HepG2 (cell line): ENCODE measurements at regions not wholly inside any gene's neighbourhood (a gene's known extent, or its start where the extent isn't known, plus 50 kb on each side); places are given as distances from the start of the nearest gene placed in this dataset.

Source experiments
- ATAC-seq: fragments of 200-7000 bp; cut with Tn5 transposase; 3 replicates; pipeline ENCODE4 v1.9.1; 2020; ENCODE audit warnings: mild to moderate bottlenecking, moderate library complexity
- BruUV-seq: library from RNA; stranded (reverse); fragments of 400-500 nt; replicated peaks from 2 replicates; lab custom pipeline; 2021; lab: Mats Ljungman, UMichigan
- CTCF ChIA-PET: fragments of 300-600 bp; formaldehyde crosslinking; extraction: SDS; loops from one replicate; lab custom pipeline; 2021; ENCODE audit warnings: low total read pairs, inconsistent platforms, low intra/inter-chr PET ratio; lab: Yijun Ruan, JAX
- POLR2A ChIA-PET: fragments of 350-600 bp; sonication (Branson Sonifier 250); formaldehyde crosslinking; loops from one replicate; lab custom pipeline; 2020; ENCODE audit warnings: antibody characterized with exemption, inconsistent platforms; lab: Yijun Ruan, JAX
- DNase-seq: peaks from one replicate; pipeline ENCODE4 v3.0.0-alpha.2; 2015; ENCODE audit warnings: low spot score
- FAIRE-seq: peaks from 3 replicates; lab custom pipeline; 2011; peaks lifted over from hg19 to GRCh38; lab: Jason Lieb, UNC
- H2AFZ ChIP-seq: one replicate; pipeline ENCODE4 v1.6.1; 2011; ENCODE audit warnings: low read length, inconsistent platforms
- H3K27ac ChIP-seq: fragments of 300-600 bp; 3 replicates; pipeline ENCODE4 v1.8.0; 2011; ENCODE audit warnings: mixed run types, mild to moderate bottlenecking, mixed read lengths, low read length, inconsistent platforms; ENCODE audit not compliant: insufficient read depth; ENCODE audit errors: extremely low read length
- H3K27me3 ChIP-seq, 2 experiments: fragments of 200-600 bp in 1 of 2; 2 replicates in 1 of 2; 3 replicates in 1 of 2; pipeline versions ENCODE4 v1.6.0 to v1.8.0; 2011; ENCODE audit warnings: low read length in 2 of 2, mild to moderate bottlenecking in 2 of 2, moderate library complexity in 2 of 2, inconsistent platforms in 1 of 2; ENCODE audit not compliant: insufficient read depth in 2 of 2, control insufficient read depth in 1 of 2
- H3K36me3 ChIP-seq, 2 experiments: fragments of 200-600 bp in 1 of 2; replicated peaks in 1 of 2; 2 replicates in 1 of 2; 3 replicates in 1 of 2; pipeline versions ENCODE4 v1.5.1 to v1.8.0; 2011; ENCODE audit warnings: low read length in 2 of 2, inconsistent platforms in 1 of 2; ENCODE audit not compliant: insufficient read depth in 2 of 2, control insufficient read depth in 1 of 2
- H3K4me1 ChIP-seq: 2 replicates; pipeline ENCODE4 v1.5.1; 2012; ENCODE audit warnings: low read length, inconsistent platforms; ENCODE audit not compliant: insufficient read depth
- H3K4me2 ChIP-seq: 2 replicates; pipeline ENCODE4 v1.6.0; 2011; ENCODE audit warnings: low read depth, low read length, inconsistent platforms
- H3K4me3 ChIP-seq, 3 experiments: fragments of 200-600 bp in 1 of 3; sonication (generic), shearing (Covaris generic) in 1 of 3; replicated peaks in 1 of 3; 2 replicates each; pipeline ENCODE4 v1.5.1; 2011 to 2016; ENCODE audit warnings: low read length in 3 of 3, inconsistent platforms in 2 of 3, low read depth in 2 of 3, mild to moderate bottlenecking in 2 of 3, control low read depth in 1 of 3, mixed read lengths in 1 of 3; ENCODE audit not compliant: insufficient read depth in 1 of 3
- H3K79me2 ChIP-seq: one replicate; pipeline ENCODE4 v1.6.1; 2011; ENCODE audit warnings: low read length, inconsistent platforms; ENCODE audit not compliant: insufficient read depth
- H3K9ac ChIP-seq: 2 replicates; pipeline ENCODE4 v1.6.0; 2011; ENCODE audit warnings: mild to moderate bottlenecking, low read depth, low read length, inconsistent platforms; ENCODE audit not compliant: insufficient read depth
- H3K9me3 ChIP-seq: 2 replicates; pipeline ENCODE4 v1.5.1; 2012; ENCODE audit warnings: mild to moderate bottlenecking, low read length
- H4K20me1 ChIP-seq: 2 replicates; pipeline ENCODE4 v1.6.0; 2011; ENCODE audit warnings: inconsistent platforms, mild to moderate bottlenecking, low read length, moderate library complexity; ENCODE audit not compliant: insufficient read depth
- ATF7 ChIP-seq, 2 experiments: fragments of 450-650 bp in 1 of 2; sonication (generic) in 1 of 2; formaldehyde crosslinking in 1 of 2; IDR thresholded peaks; 2 replicates each; pipeline versions ENCODE4 v1.4.0 to v1.6.1; 2016 to 2020; ENCODE audit warnings: antibody characterized with exemption in 1 of 2, mild to moderate bottlenecking in 1 of 2, missing genetic modification reagents in 1 of 2
- CEBPB ChIP-seq: IDR thresholded peaks from 2 replicates; pipeline ENCODE4 v1.6.1; 2011; ENCODE audit warnings: low read depth, low read length, improper control_type of control experiment, borderline replicate concordance
- CREB1 ChIP-seq, 2 experiments: fragments of 450-650 bp in 1 of 2; IDR thresholded peaks; 2 replicates each; pipeline ENCODE4 v1.6.1; 2016 to 2017; ENCODE audit warnings: control low read depth in 1 of 2, mild to moderate bottlenecking in 1 of 2, missing compliant biosample characterization in 1 of 2, missing genetic modification characterization in 1 of 2
- CSRNP2 ChIP-seq: sonication (generic); formaldehyde crosslinking; conservative IDR thresholded peaks from 2 replicates; pipeline ENCODE4 v1.8.0; 2022; ENCODE audit warnings: low read depth, missing genetic modification reagents
- KDM2A ChIP-seq: sonication (generic); formaldehyde crosslinking; IDR thresholded peaks from 2 replicates; pipeline ENCODE4 v1.4.0; 2020; ENCODE audit warnings: low read depth, missing genetic modification reagents, borderline replicate concordance
- MIXL1 ChIP-seq: IDR thresholded peaks from 2 replicates; pipeline ENCODE4 v1.6.1; 2016
- NR2F1 ChIP-seq, 2 experiments: fragments of 450-650 bp in 1 of 2; formaldehyde crosslinking in 1 of 2; IDR thresholded peaks; 2 replicates each; pipeline versions ENCODE4 v1.5.0 to v1.6.1; 2016 to 2020; ENCODE audit warnings: mild to moderate bottlenecking in 1 of 2, missing compliant biosample characterization in 1 of 2, missing genetic modification reagents in 1 of 2, moderate library complexity in 1 of 2
- USF2 ChIP-seq, 2 experiments: sonication (generic) in 1 of 2; formaldehyde crosslinking in 1 of 2; IDR thresholded peaks; 2 replicates each; pipeline versions ENCODE4 v1.5.1 to v1.6.1; 2011 to 2020; ENCODE audit warnings: borderline replicate concordance in 1 of 2, low read depth in 1 of 2, low read length in 1 of 2, mild to moderate bottlenecking in 1 of 2, missing genetic modification reagents in 1 of 2, moderate library complexity in 1 of 2
- YEATS4 ChIP-seq: sonication (generic); formaldehyde crosslinking; IDR thresholded peaks from 2 replicates; pipeline ENCODE4 v1.4.0; 2020; ENCODE audit warnings: missing genetic modification reagents, borderline replicate concordance
- ZNF263 ChIP-seq: sonication (generic); formaldehyde crosslinking; IDR thresholded peaks from 2 replicates; pipeline ENCODE4 v1.4.0; 2020; ENCODE audit warnings: missing genetic modification reagents
- ZNF414 ChIP-seq: sonication (generic); formaldehyde crosslinking; IDR thresholded peaks from 2 replicates; pipeline ENCODE4 v1.5.0; 2020; ENCODE audit warnings: missing genetic modification reagents
- ZNF430 ChIP-seq: sonication (generic); formaldehyde crosslinking; IDR thresholded peaks from 2 replicates; pipeline ENCODE4 v1.9.0; 2021; ENCODE audit warnings: mild to moderate bottlenecking, missing genetic modification reagents
- ZNF790 ChIP-seq: sonication (generic); formaldehyde crosslinking; IDR thresholded peaks from 2 replicates; pipeline ENCODE4 v1.8.0; 2022; ENCODE audit warnings: missing genetic modification reagents, mild to moderate bottlenecking, borderline replicate concordance
- WGBS: methylation state at CpG from one replicate; pipeline ENCODE4 v1.1.6; 2017; ENCODE audit warnings: low lambda C conversion rate; 5-methylcytosine and 5-hydroxymethylcytosine counted together
- in situ Hi-C: cut with HindIII; loops from 2 replicates; pipeline ENCODE4 v1.10.0; 2017; ENCODE audit warnings: low pct_unique_long_range_greater_than_20kb; ENCODE audit not compliant: extremely low pct_ligation_motif_present
- intact Hi-C: fragments of 100-400 bp; cut with micrococcal nuclease; formaldehyde crosslinking; loops from one replicate; pipeline ENCODE4 v1.10.0; 2022; ENCODE audit not compliant: unreplicated experiment

- TF ChIP-seq USF2 (IDR thresholded peaks at IDR 0.05; ENCODE audit: low read depth, low read length) (no peak), USF2 (CRISPR knock-in tag; IDR thresholded peaks at IDR 0.05; ENCODE audit: borderline replicate concordance) (no peak), ATF7 (IDR thresholded peaks at IDR 0.05) (peak; percentile 100), ATF7 (CRISPR knock-in tag; IDR thresholded peaks at IDR 0.05) (no peak), CREB1 (IDR thresholded peaks at IDR 0.05) (peak; percentile 96), CREB1 (CRISPR knock-in tag; IDR thresholded peaks at IDR 0.05) (no peak)
- Histone ChIP-seq H4K20me1 (no peaks in the 10 kb centered on the region), H3K4me1 (no peaks in the 10 kb centered on the region), H2AFZ (no peak overlapping the region), H3K9me3 (peaks cover 96% of the 10 kb centered on the region), H3K27me3 (no peaks in the 10 kb centered on the region), H3K4me2 (no peak overlapping the region), H3K79me2 (no peaks in the 10 kb centered on the region), H3K9ac (no peak overlapping the region), H3K4me3 (no peak overlapping the region), H3K36me3 (no peaks in the 10 kb centered on the region), H3K27ac (no peak overlapping the region)
- no TSS peak for BruUV-seq
- ChIA-PET POLR2A (no interaction called here), CTCF (no interaction called here)
- in situ Hi-C loops = no loop called here
- intact Hi-C loops = no loop called here
- 5% methylated on average over 5 of the region's 5 CpGs for WGBS
- DNase-seq (no peak), ATAC-seq (no peak), FAIRE-seq (no peak)
These were observed 278.5 kb downstream of the NOVA1 start for GRCh38 chr14:26319139-26319864.

- Histone ChIP-seq H3K9ac (no peak overlapping the region), H3K27me3 (no peaks in the 10 kb centered on the region), H2AFZ (no peak overlapping the region), H3K4me2 (no peak overlapping the region), H4K20me1 (no peaks in the 10 kb centered on the region), H3K4me1 (no peaks in the 10 kb centered on the region), H3K79me2 (no peaks in the 10 kb centered on the region), H3K36me3 (no peaks in the 10 kb centered on the region), H3K4me3 (no peak overlapping the region), H3K9me3 (peaks cover 86% of the 10 kb centered on the region), H3K27ac (no peak overlapping the region)
- FAIRE-seq = no peak
- POLR2A ChIA-PET = no interaction called here
- CTCF ChIA-PET = no interaction called here
- no TSS peak for BruUV-seq
- intact Hi-C loops = no loop called here
- DNase-seq = no peak
- in situ Hi-C loops = no loop called here
- ATAC-seq = no peak
- TF ChIP-seq KDM2A (CRISPR knock-in tag) = no peak
- TF ChIP-seq CSRNP2 (CRISPR knock-in tag) = no peak
- no peak for TF ChIP-seq ZNF430
- no peak for TF ChIP-seq YEATS4
- TF ChIP-seq MIXL1 (CRISPR knock-in tag) = no peak
- TF ChIP-seq ZNF414 (CRISPR knock-in tag) = no peak
- TF ChIP-seq NR2F1 (CRISPR knock-in tag; IDR thresholded peaks at IDR 0.05) = no peak
- TF ChIP-seq ZNF263 (CRISPR knock-in tag) = no peak
- no peak for TF ChIP-seq ZNF790
- TF ChIP-seq CEBPB = no peak
These were observed 293.8 kb downstream of the NOVA1 start for GRCh38 chr14:26304056-26304455.
